SH-SY5Y (cell line): ENCODE measurements at regions not wholly inside any gene's neighbourhood (a gene's known extent, or its start where the extent isn't known, plus 50 kb on each side); places are given as distances from the start of the nearest gene placed in this dataset.

ENCODE experiments used
- GATA2 ChIP-seq: IDR thresholded peaks from 2 replicates; pipeline ENCODE4 v1.6.1; 2011; ENCODE audit warnings: mild to moderate bottlenecking, low read depth, low read length
- GATA3 ChIP-seq: IDR thresholded peaks from 2 replicates; pipeline ENCODE4 v1.6.1; 2011; ENCODE audit warnings: low read depth, mild to moderate bottlenecking, low read length, moderate library complexity

GRCh38 chr7:149558149-149558861 lies 60.7 kb upstream of the ZNF746 start:
- TF ChIP-seq GATA2 (no peak), GATA3 (no peak)
